HG03064 (cell line): ENCODE measurements at regions not wholly inside any gene's neighbourhood (a gene's known extent, or its start where the extent isn't known, plus 50 kb on each side); places are given as distances from the start of the nearest gene placed in this dataset.
"Not testable (repeated sequence)": the region's sequence is repeated elsewhere in the genome, so short reads cannot be mapped to it uniquely, and the experiment has no call there.

Experiments used
- ATAC-seq: cut with Tn5 transposase; IDR thresholded peaks from one replicate; pipeline ENCODE4 v1.9.1; 2021; ENCODE audit warnings: low read depth; ENCODE audit not compliant: unreplicated experiment

GRCh38 chrX:30008031-30008430 lies 207.3 kb upstream of the MAGEB2 start:
- no peak for ATAC-seq

DNA sequence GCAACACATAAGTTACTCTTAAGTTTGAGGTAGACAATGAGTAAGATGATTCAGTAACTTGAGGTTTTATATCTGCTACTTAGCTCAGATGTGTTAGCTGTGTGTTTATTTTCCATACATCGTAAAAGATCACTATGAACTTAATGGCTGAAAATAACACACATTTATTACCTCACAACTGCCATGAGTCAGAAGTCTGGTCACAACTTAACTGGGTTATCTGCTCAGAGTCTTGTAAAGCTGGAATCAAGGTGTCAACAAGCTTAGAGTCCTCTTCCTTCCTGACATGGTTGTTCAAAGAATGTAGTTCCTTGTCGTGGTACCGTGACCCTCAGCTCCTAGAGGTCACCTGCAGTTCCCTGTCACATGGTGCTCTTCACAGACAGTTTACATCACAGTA lies 204.9 kb upstream of the MAGEB2 start:
- ATAC-seq, result no peak

- ATAC-seq, result no peak
Measured at GRCh38 chrX:30015440-30015839, 199.9 kb upstream of the MAGEB2 start.

GRCh38 chrX:30027636-30028035 lies 187.7 kb upstream of the MAGEB2 start:
- ATAC-seq, result no peak

DNA sequence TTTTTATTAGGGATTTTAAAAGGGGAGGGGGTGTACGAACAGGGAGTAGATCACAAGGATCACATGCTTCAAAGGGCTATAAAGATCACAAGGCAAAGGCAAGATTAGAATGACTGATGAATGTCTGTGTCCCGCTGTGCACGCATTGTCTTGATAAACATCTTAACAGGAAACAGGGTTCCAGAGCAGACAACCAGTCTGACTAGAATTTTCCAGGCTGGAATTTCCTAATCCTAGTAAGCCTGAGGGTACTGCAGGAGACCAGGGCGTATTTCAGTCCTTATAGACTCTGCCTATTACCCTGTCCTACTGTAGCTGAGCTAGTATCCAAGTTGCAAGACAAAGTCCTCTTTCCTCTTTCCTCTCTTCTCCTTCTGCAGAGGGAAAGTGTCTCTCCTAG lies 179.0 kb upstream of the MAGEB2 start:
- not testable (repeated sequence) for ATAC-seq

DNA sequence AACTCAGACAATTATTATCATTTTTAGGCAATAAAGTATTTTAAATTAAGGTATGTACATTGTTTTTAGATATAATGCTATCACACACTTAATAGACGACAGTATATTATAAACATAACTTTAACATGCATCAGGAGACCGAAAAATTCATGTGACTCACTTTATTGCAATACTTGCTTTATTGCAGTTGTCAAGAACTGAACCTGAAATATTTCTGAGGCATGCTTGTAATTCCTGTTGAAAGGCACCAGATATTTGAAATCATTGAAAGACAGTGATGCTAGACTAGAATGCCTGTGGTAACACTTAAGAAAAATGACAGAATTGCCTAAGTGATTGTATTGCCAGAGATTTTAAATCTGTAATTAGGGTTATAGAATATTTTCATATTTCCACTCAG lies 175.6 kb upstream of the MAGEB2 start:
- no peak for ATAC-seq

- peak; percentile 57 for ATAC-seq
Measured at GRCh38 chrX:30060718-30061117, 154.6 kb upstream of the MAGEB2 start.

DNA sequence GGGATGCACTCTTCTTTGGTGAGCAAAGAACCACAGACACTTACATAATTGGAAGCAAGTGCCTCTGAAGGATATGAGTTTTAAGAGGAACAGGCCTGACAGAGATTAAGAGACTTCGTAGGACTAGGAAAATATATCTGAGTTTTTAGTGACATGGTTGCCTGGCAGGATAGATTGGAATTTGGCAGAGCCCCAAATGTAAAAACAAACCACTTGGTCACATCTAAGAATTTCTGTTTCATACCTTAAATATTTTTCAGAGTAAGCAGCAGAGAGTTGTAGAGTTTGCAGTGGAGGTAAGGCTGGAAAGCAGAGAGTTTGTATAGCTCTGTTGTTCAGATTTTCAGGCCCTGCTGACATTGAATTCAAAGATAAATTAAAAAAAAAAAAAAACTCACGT lies 150.1 kb upstream of the MAGEB2 start:
- ATAC-seq, result no peak

- no peak for ATAC-seq
Measured at GRCh38 chrX:30067677-30068076, 147.7 kb upstream of the MAGEB2 start.

- ATAC-seq, result no peak
Measured at GRCh38 chrX:30085571-30085970, 129.8 kb upstream of the MAGEB2 start.

DNA sequence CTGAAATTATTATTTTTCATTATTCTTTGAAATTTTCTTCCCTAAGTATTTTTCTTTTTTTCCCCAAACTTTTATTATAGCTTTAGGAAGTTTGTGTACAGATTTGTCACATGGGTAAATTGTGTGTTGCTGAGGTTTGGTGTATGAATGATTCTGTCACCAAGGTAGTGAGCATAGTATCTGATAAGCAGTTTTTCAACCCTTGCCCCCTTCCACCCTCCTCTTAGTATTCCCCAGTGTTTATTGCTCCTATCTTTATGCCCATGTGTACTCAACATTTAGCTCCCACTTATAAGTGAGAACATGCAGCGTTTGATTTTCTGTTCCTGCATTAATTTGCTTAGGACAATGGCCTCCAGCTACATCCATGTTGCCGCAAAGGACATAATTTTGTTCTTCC lies 103.9 kb upstream of the MAGEB2 start:
- ATAC-seq, result no peak

DNA sequence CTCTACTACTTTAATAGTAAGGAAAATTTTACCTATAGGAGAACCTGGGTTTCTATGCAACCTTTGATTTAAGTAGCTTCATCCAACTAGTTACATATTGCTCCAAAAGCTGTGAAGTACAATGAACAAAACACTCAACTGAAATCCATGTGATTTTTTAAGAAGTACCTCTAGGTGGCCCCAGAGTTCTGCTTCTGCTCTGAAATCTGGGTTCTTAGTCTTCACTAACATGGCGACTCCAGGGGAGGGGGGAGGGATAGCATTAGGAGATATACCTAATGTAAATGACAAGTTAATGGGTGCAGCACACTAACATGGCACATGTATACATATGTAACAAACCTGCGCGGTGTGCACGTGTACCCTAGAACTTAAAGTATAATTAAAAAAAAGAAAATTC lies 73.4 kb upstream of the MAGEB2 start:
- no peak for ATAC-seq

DNA sequence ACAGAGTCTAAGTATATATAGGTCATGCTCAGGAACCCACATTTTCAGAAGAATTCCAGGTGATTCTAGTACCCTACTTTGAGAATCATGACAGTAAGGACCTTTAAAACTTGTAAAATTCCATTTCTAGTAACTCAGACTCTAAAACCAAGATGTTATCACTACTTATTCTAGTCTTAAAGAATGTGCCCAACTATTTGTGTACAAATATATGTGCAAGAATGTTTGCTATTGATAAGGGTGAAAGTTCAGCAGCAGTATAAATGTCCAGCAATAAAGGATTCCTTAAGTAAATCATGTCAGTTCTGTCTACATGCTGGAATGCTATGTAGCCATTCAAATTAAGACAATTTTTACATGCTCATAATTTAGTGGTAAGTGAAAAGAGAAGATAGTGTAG lies 71.1 kb upstream of the MAGEB2 start:
- ATAC-seq, result no peak

DNA sequence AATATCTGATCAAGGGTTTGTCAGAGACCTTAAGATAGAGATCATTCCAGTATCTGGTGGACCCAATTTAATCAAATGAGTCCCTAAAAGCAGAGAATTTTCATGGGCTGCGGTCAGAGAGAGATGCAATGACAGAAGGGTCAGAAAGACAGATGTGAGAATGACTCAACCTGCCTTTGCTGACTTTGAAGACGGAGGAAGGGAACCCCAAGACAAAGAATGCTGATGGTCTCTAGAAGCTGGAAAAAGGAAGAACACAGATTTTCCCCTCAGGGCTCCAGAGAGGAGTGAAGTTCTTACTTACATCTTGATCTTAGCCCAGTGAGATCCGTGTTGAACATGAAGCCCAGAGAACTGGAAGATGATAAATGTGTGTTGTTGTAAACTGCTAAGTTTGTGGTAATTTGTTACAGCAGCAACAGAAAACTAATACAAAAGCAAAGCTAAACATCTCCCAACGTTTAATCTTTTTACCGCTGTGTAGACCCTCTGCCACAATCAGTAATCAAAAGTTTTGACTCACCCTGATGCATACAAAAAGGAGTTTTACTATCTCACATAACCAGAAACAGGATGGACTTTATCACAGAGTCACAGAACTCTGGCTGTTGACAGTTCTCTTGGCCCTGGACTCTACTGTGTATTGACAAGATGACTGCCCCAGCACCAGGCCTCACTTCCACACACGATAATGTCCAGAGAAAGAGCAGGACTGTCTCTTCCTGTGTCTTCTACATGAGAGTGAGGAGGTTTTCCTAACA lies 70.2 kb upstream of the MAGEB2 start:
- no peak for ATAC-seq

DNA sequence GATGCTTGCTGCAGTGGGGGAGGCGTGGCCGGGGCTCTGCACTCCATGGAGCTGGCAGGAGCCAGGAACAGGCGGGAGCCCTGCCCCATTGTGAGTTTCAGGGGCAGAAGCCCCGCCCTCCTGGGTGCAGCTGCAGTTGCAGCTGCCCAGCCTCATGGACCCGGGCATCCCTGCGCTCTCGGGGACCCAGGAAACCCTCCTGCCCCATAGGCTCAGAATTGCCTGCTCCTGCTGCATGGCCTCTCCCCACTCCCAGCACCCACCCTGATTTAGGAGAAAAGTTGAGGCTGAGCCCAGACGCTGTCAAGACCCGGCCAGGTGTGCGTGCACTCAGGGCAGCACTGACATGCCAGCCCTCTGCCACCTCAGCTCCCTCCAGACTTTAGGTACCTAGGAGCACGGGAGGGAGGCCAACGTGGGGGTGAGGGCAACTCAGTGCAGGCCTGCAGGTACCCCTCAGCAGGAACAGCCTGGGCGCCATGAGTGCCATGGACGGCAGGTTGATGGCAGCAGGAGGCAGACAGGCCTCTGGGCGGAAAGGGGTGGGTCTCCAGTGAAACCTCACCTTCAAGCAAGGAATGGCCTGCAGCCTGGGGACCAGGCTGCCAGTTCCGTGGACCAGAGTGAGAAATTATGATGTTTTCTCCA lies 67.2 kb upstream of the MAGEB2 start:
- ATAC-seq, result no peak

GRCh38 chrX:30149206-30149605 lies 66.2 kb upstream of the MAGEB2 start:
- ATAC-seq, result not testable (repeated sequence)

GRCh38 chrX:30150196-30150895 lies 65.0 kb upstream of the MAGEB2 start:
- no peak for ATAC-seq

GRCh38 chrX:30151964-30152363 lies 63.4 kb upstream of the MAGEB2 start:
- no peak for ATAC-seq

DNA sequence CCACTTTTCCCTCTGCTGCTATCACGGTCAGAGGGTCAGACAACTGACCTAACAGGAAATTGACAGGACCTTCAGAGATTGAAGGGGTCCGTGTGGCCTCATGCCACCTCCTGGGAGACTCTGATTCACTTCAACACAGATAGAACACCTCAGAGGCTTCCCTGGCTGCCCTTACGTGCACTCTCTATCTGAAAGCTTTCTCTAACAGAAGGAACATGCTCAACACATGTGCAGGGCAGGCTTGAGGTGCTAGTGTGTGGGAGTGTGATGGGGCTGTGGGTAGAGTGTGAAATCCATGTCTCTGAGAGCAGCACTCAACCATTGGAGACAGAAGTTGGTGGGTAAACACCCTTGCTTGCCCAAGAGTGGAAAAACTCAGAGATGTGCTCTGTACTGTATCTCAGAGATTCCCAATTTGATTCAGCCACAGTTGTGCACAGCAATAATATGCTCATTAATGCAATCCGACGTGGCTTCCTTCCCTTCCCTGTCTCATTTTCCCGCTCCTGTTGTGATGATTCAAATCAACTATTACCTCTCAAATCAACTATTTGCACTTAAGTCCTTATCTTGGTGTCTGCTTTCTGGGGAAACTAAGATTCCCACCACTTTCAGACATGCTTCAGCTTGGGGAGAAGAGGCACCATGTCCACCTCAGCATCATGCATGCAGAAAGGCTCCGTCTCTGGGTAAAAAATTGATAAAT lies 62.0 kb upstream of the MAGEB2 start:
- ATAC-seq, result no peak

GRCh38 chrX:30153881-30154260 lies 61.5 kb upstream of the MAGEB2 start:
- ATAC-seq, result no peak

GRCh38 chrX:30156009-30156408 lies 59.4 kb upstream of the MAGEB2 start:
- ATAC-seq, result no peak
